Skeletal muscle satellite cell (primary cell): ENCODE measurements at regions not wholly inside any gene's neighbourhood (a gene's known extent, or its start where the extent isn't known, plus 50 kb on each side); places are given as distances from the start of the nearest gene placed in this dataset.

ENCODE experiments used
- H3K27me3 ChIP-seq: 2 replicates; pipeline ENCODE4 v1.7.0; 2013; ENCODE audit warnings: low read length; ENCODE audit not compliant: control insufficient read depth, insufficient read depth
- H3K36me3 ChIP-seq: 2 replicates; pipeline ENCODE4 v1.7.0; 2013; ENCODE audit warnings: mild to moderate bottlenecking, control low read depth, low read length; ENCODE audit not compliant: insufficient read depth
- H3K4me1 ChIP-seq: 2 replicates; pipeline ENCODE4 v1.7.0; 2013; ENCODE audit warnings: low read length; ENCODE audit not compliant: control insufficient read depth, insufficient read depth
- H3K4me2 ChIP-seq: 2 replicates; pipeline ENCODE4 v1.7.0; 2013; ENCODE audit warnings: mild to moderate bottlenecking, low read length
- H3K4me3 ChIP-seq: 2 replicates; pipeline ENCODE4 v1.7.0; 2013; ENCODE audit warnings: low read length
- H3K9ac ChIP-seq: 2 replicates; pipeline ENCODE4 v1.7.0; 2013; ENCODE audit warnings: mild to moderate bottlenecking, low read depth, low read length, moderate library complexity
- H3K9me3 ChIP-seq: replicated peaks from 2 replicates; pipeline ENCODE4 v1.7.0; 2013; ENCODE audit warnings: mild to moderate bottlenecking, control low read depth, low read length

DNA sequence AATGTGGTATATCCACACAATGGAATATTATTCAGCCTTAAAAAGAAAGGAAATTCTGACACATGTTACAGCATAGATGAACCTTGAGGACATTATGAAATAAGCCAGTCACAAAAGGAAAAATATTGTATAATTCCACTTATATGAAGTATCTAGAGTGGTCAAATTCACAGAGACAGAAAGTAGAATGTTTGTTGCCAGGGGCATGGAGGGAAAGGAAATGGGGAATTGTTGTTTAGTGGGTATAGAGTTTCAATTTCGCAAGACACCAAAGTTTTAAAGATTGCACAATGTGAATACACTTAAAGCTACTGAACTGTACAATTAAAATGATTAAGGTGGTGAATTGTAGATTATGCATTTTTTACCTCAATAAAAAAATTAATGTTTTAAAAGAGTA, 92.9 kb downstream of the TXNL1 start:
- H3K36me3 ChIP-seq: no peaks in the 10 kb centered on the region
- H3K4me2 ChIP-seq: no peak overlapping the region
- H3K4me1 ChIP-seq: no peaks in the 10 kb centered on the region
- no peaks in the 10 kb centered on the region for H3K27me3 ChIP-seq
- H3K9me3 ChIP-seq: no peaks in the 10 kb centered on the region
- H3K9ac ChIP-seq: no peak overlapping the region
- no peak overlapping the region for H3K4me3 ChIP-seq

DNA sequence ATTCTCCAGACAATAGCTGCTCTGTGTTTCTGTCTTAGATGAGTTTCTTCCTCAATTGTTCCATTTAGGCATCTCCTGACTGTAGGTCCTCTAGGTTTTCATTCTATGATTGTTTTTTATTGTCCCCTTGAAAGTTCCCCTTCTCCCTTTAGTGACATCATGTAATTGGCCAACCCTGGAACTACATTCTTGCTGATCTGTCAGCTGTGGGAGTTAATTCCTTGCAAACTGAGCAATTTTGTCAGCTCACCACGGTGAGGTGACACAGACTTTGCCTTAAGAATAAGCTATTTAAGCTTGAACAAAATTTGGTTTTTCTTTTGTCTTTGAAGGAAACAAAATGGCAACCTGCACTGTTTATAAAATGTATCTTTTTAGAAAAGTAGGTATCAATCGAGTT, 95.9 kb downstream of the TXNL1 start:
- H3K4me2 ChIP-seq: no peak overlapping the region
- H3K4me3 ChIP-seq: no peak overlapping the region
- H3K27me3 ChIP-seq: no peaks in the 10 kb centered on the region
- H3K9ac ChIP-seq: no peak overlapping the region
- no peaks in the 10 kb centered on the region for H3K9me3 ChIP-seq
- H3K4me1 ChIP-seq: peaks cover 4% of the 10 kb centered on the region
- H3K36me3 ChIP-seq: no peaks in the 10 kb centered on the region

DNA sequence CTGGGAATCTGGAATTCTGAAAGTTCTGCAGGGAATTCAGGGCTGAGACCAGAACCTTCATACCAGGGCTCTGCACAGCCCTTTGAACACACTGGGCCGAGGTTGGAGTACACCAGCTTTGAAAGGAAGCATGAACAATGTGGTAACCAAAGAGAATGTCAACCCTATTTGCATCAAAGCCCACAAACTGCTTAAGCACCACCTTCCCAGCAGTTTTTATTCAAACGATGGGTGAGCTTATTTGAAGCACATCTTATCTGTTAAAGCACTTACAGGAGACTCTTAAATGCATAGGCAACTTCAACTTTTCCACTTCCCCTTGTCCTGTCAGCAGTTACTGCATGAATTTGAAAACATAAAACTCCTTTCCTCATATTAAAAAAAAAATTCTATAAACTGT, 96.6 kb downstream of the TXNL1 start:
- Histone ChIP-seq H3K36me3 (no peaks in the 10 kb centered on the region), H3K4me2 (no peak overlapping the region), H3K27me3 (no peaks in the 10 kb centered on the region), H3K9me3 (no peaks in the 10 kb centered on the region), H3K4me1 (peaks cover 4% of the 10 kb centered on the region), H3K9ac (no peak overlapping the region), H3K4me3 (no peak overlapping the region)

DNA sequence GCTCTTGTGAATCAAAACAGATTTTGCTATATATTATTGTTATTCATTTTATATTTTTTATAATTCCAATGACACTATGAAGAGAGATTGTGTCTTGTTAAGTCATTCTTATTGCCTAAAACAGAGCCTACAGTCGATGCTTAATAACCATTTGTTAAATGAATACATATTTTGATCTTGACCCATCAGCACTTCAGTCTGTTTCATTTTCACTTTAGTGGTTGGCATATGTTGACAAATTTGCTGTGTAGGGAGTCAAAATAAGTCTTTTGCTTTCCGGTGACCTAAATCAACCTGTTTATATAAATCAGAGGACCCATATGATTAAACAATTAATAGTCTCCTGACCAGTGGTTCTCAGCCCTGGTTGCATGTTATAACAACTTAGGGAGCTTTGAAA, 97.1 kb downstream of the TXNL1 start:
- Histone ChIP-seq H3K9me3 (no peaks in the 10 kb centered on the region), H3K9ac (no peak overlapping the region), H3K4me3 (no peak overlapping the region), H3K36me3 (no peaks in the 10 kb centered on the region), H3K4me2 (no peak overlapping the region), H3K27me3 (no peaks in the 10 kb centered on the region), H3K4me1 (peaks cover 4% of the 10 kb centered on the region)

DNA sequence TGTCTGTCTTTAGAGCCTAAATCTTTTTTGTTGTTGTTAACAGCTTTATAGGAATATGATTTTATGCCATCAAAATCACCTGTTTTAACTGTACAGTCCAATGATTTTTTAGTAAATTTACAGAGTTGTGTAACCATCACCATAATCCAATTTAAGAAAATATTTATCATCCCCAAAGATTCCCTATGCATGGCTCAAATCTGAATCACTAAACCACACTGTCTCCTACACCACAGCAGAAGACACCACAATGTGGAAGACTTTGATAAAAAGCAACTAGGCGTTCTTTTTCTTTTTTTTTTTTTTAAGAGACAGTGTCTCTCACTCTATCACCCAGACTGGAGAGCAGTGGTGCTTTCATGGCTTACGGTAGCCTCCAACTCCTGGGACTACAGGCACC, 99.6 kb downstream of the TXNL1 start:
- Histone ChIP-seq H3K9me3 (no peaks in the 10 kb centered on the region), H3K4me1 (peaks cover 4% of the 10 kb centered on the region), H3K4me3 (no peak overlapping the region), H3K9ac (no peak overlapping the region), H3K4me2 (no peak overlapping the region), H3K36me3 (no peaks in the 10 kb centered on the region), H3K27me3 (no peaks in the 10 kb centered on the region)

DNA sequence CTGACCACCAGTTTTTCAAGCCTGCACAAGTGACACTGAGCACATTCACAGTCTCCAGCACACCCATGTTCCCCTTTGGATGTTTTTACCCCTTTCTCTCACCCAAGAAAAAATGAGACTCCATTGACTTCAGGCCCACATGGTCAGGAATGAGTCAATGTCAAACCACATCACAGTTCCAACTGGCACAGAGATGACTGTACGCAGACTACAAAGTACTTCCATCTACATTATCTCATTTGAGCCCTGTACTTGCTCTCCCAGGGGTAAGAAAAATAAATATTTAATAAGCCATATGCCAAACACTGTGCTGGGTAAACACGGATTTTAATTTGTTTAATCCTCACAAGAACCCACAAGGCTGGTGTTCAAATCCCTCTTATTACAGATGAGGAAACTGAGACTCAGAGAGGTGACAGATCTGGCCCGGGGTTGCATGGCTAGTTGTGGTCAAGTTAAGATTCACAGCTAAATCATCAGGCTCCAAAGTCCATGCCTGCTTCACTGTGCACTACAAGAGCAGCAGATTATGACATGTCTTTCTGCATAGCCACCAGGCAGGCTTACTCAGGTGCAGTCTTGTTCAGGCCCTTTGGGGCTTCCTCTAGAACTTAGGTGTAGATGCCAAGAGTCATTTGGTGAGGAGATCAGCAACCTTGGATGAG, 106.1 kb downstream of the TXNL1 start:
- H3K4me1 ChIP-seq: no peaks in the 10 kb centered on the region
- no peak overlapping the region for H3K4me3 ChIP-seq
- no peaks in the 10 kb centered on the region for H3K36me3 ChIP-seq
- H3K27me3 ChIP-seq: no peaks in the 10 kb centered on the region
- no peaks in the 10 kb centered on the region for H3K9me3 ChIP-seq
- no peak overlapping the region for H3K4me2 ChIP-seq
- no peak overlapping the region for H3K9ac ChIP-seq

DNA sequence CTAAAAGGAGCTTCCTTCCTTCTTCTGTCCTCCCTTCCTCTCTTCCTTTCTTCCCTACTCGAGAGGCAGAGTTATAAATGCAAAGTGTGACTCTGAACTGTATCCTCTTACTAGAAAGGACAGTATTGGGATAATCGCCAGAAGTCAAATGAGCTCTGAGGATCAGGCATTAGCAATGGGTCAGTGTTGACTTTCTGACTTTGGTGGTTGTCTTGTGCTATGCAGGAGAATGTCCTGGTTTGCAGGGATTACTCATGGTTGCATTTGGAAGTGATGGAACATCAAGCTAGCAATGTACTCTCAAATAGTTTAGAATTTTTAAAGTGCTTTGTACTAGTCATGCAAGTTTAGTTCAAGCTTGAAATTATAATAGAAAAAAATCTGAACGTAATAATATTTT, 115.6 kb downstream of the TXNL1 start:
- H3K36me3 ChIP-seq: no peaks in the 10 kb centered on the region
- no peaks in the 10 kb centered on the region for H3K4me1 ChIP-seq
- H3K9ac ChIP-seq: no peak overlapping the region
- no peak overlapping the region for H3K4me2 ChIP-seq
- no peaks in the 10 kb centered on the region for H3K27me3 ChIP-seq
- H3K9me3 ChIP-seq: no peaks in the 10 kb centered on the region
- H3K4me3 ChIP-seq: no peak overlapping the region

DNA sequence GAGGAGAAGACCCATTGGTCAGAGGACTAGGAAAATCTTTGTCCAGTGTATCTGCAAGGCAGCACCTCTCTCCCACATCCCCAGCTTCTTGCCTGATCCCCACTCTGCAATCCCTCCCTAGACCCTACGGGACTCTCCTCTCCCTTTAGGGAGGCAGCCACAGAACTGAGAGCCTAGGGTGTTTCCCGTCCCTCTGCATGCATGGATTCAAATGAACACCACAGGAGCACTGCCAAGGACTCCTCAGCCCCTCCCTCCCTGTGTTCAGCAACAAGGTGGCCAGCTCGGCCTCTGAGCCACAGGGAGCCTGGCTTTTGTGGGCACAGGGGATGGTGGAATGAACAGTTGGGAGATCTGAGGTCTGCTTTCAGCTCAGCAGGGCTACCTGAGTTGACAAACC, 117.1 kb downstream of the TXNL1 start:
- no peaks in the 10 kb centered on the region for H3K27me3 ChIP-seq
- no peak overlapping the region for H3K4me3 ChIP-seq
- no peaks in the 10 kb centered on the region for H3K4me1 ChIP-seq
- H3K9me3 ChIP-seq: no peaks in the 10 kb centered on the region
- no peaks in the 10 kb centered on the region for H3K36me3 ChIP-seq
- no peak overlapping the region for H3K4me2 ChIP-seq
- H3K9ac ChIP-seq: no peak overlapping the region

DNA sequence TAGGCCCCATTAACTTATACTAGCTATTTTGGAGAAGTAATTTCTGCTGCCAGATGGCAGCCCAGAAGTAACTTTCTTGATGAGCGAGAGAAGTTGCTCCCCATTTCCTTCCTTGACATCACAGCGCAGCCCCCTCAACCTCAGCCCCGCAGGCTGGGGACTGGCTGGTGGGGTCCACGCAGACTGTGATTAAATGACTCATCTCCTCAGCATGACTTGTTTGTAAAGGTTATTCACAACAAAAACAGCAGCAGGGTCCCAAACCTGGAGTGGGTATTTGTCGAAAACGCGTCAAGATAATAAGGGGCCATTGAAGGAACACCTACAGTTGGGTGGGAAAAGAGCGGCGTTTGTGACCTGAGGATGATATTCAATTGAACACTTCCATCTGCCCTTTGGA, 120.6 kb downstream of the TXNL1 start:
- Histone ChIP-seq H3K9ac (no peak overlapping the region), H3K9me3 (no peaks in the 10 kb centered on the region), H3K4me2 (no peak overlapping the region), H3K27me3 (peaks cover 4% of the 10 kb centered on the region), H3K4me1 (no peaks in the 10 kb centered on the region), H3K36me3 (no peaks in the 10 kb centered on the region), H3K4me3 (no peak overlapping the region)

DNA sequence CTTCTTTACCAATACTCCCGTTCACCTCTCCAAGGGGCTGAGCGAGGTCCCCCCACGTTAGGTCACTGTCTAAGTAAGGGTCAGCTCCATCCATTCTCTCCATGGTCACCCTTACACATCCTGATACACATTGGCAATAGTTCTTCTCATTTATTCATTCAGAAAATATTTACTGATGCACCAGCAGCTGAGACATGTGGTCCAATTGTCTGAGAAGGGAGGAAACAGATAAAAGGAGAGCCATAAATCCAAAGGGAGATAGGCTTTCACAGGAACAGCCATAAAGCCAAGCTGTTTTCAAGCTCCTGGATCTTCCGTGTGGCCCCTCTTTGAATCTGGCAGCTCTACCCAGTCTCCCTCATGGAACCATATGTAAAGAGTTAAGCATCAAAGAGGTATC, 121.2 kb downstream of the TXNL1 start:
- no peaks in the 10 kb centered on the region for H3K9me3 ChIP-seq
- no peaks in the 10 kb centered on the region for H3K4me1 ChIP-seq
- H3K4me2 ChIP-seq: no peak overlapping the region
- peaks cover 4% of the 10 kb centered on the region for H3K27me3 ChIP-seq
- no peaks in the 10 kb centered on the region for H3K36me3 ChIP-seq
- H3K4me3 ChIP-seq: no peak overlapping the region
- no peak overlapping the region for H3K9ac ChIP-seq

DNA sequence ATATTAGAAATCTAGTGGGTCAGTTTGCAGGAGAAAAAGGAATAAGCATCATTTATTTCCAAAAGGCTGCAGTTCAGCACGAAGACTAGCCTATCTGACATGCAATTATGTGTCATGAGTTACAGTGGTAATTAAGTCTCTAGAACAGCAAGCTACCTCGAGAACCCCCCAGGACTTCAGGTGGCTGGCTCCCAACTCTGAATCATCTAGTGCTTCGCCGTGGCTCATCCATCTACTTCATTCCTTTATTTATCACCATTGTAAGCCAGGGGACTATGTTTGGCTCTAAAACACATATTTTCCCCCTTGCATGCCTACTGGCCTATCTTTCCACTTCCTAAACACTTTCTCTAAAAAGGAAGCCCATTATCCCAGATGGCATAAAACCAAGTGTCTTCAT, 121.6 kb downstream of the TXNL1 start:
- Histone ChIP-seq H3K4me2 (no peak overlapping the region), H3K4me1 (no peaks in the 10 kb centered on the region), H3K36me3 (no peaks in the 10 kb centered on the region), H3K27me3 (peaks cover 4% of the 10 kb centered on the region), H3K9ac (no peak overlapping the region), H3K4me3 (no peak overlapping the region), H3K9me3 (no peaks in the 10 kb centered on the region)

DNA sequence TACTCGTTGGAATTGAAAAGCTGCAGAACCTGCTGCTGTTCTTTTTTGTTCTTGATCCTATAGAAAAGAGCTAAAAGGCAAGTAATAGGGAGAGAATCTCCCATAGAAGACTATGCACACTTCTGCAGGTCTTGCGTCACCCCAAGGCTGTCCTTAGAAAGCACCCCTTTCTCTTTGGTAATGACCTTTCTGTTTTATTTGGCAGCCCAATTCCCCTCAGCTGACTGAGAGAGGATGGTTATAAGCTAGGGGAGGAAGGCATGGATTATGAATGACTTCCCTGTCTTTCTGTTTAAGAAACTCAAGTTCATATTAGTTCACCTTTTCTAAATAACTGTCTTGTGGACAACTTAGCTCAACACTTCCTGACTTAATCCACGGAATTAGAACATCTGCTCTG, 122.9 kb downstream of the TXNL1 start:
- Histone ChIP-seq H3K27me3 (peaks cover 4% of the 10 kb centered on the region), H3K9ac (no peak overlapping the region), H3K4me1 (no peaks in the 10 kb centered on the region), H3K9me3 (no peaks in the 10 kb centered on the region), H3K36me3 (no peaks in the 10 kb centered on the region), H3K4me3 (no peak overlapping the region), H3K4me2 (no peak overlapping the region)
